Stimulated activated CD4-positive, alpha-beta T cell treated with anti-CD3 and anti-CD28 coated beads, Interleukin-12 subunit alpha, Interleukin-12 subunit beta, amount 100 ng/mL, for 48 hours (primary cell): ENCODE measurements at regions not wholly inside any gene's neighbourhood (a gene's known extent, or its start where the extent isn't known, plus 50 kb on each side); places are given as distances from the start of the nearest gene placed in this dataset.

ENCODE experiments used
- DNase-seq, 3 donors: peaks; one replicate each; pipeline ENCODE4 v3.0.0-alpha.2; 2020; ENCODE audit warnings: low read depth in 2 of 3, low spot score in 1 of 3

DNA sequence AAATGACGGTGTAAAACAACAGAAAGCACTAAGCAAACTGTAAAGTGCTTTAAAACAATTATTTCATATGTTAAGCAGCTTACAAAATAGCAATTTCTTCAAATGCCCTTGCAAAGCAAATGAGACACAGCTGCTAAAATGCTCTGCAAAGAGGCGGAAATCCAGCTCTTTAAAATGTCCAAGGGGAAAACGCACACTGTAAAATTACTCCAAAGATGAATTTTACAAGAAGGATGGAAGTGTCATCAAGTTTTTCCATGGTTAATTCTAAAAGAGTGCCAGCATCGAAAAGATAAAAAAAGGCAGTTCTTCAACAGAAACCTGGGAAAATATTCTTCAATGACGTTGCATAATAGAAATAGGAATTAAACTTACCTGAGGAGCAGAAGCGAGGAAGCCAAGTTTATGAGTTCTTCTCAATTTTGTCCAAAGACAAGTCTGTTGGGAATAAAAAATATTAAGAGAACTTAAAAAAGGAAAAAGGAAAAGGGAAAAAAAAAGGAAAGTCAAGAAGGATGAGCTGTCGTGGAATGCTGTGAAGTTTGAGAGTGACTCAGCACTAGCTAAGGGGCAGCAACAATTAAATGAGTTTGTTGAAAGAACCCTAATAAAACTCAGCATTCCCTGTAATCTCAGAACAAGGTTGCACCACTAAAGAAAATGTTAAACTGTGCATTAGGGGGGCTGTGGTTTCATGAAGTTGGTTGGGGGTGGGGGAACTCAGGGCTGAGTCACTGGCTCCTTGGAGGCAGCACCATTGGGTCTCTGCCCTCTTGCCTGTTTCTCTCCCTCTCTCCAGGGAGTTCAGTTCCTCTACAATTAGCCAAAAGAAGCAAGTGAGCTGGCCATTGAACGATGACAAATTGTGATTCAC is 64.2 kb upstream of the BLID start:
- no peak for DNase-seq

DNA sequence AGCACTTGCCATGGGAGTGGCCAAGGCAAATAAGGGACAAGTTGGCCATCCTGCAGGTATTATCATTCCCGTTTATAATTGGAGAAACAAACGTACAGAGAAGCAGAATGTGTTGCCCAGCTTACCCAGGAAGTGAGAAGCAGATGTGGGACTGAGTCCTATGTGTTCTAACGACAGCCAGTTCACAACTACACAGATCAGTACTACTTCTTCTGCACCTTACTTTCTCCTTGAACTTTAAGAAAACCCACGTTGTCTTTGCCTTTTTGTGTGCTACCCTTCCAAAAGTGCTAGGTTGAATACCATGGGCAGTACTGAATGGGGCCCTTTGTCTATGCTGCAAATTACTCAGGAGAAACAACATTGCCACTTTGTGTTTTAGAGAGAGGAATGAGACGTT is 62.8 kb upstream of the BLID start:
- DNase-seq = no peak

DNA sequence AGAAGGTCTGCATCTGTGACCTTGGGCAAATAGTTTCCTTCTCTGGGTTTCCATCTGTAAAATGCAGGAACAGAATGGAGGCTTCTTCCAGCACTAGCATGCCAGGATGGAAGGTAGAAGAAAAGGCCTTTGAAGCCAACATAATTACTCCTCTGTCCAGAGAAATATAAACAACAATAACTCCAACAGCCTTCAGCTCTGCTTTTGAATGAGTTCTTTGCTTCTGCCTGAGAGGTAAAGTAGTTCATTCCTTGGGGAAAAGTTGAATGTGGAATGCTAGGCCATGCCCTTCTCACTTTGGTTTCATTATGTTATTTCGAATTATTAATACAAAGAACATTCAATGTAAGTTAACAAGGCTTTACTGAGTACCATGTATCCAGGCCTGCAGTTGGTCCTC is 61.2 kb upstream of the BLID start:
- DNase-seq = no peak

DNA sequence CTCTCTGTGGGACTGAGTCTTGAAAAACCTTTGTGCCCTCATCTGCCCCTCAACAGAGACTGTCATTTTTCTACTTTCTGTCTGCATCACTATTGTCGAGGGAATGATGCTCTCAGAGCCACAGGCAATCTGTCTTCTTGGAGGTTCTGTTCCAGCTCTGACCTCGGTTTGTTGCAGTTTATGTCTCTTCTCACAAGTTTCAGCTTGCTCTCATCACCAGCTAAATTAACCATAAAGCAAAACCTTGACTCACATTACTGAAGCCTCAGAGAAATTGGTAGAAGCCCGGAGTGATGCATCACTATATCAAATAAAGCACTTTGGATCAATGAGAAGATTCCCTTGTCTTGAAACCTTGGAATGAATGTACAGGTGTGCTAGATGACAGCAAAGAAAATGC is 60.6 kb upstream of the BLID start:
- DNase-seq = no peak

DNA sequence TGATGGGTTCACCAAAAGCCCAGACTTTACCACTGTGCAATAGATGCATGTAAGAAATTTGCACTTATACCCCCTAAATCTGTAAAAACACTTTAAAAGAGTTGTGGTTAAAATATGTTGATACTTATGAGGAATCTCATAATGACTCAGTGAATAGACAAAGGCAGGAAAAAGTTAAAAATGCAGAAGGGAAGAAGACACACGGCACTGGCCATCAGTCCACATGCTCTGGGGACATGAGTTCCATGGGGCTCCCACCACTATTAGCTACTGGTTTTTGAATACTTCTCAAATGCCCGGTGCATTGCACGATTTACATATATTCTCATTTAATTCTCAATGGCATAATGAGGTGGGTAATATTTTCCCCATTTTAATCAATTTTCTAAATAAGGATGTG is 59.3 kb upstream of the BLID start:
- no peak for DNase-seq

DNA sequence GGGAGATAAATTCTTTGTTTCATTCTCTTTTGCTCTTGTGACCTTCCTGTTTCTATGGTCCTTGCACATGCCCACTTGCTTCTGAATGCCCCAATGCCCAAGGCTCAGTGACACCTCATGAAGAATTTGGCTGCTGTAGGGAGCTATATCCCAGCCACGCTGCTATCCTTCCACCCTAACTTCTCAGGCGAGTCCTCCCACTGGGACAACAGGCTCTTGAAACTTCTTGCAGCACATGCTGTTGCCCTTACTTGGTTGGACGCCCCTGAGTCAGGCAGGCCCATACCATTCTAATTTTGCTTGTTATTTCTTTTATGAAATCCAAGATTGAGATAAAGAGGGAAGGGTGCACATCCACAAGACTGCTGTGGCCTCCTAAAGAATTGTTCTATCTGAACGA is 57.6 kb upstream of the BLID start:
- no peak for DNase-seq

DNA sequence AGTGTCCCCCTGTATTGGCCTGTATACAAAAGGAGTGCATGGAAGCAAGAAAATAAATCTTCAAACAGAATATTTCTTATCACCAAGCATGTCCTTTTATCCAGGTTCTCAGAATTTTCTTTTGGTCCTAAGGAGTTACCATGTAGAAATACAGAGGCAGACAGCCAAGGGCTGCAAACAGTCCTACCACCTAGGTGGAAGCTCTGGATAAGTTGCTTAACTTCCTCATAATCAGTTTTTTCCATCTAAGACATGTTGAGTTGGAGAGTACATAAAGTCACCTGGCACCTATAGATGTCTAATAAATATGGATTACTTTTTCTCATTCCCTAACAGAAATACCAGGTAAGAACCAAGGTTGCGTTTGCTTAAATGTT is 57.0 kb upstream of the BLID start:
- no peak for DNase-seq

DNA sequence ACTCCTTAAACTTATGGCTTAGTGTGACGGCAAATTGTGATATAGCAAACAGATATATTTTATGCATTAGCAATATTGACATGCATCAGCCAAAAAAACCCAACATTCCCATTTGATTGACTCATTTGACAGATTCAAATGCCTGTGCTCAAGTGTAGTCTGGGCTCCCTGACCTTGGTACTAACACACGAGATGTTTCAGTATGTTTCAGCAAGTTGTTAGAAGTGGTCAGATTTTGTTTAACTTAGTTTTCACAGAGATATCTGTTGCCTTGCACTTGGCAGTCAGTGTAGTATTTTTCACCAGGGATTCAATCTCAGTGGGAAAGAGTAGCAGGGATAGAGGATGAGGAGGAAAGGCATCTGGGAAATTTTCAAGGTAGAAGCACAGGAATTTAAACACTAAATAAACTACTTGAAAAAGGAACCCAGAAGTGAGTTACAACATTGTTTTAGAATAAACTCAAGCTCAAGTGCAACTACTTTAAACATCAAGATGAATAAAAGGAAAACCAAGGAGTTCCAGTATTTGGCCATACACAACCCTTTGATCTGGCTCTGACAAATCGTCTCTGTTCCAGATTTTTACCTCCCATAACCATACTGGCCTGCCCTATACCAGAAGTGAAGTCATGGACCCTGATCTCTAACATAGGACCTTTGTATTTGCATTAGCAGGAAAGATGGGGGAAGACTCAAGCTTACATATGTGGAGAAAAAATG is 56.5 kb upstream of the BLID start:
- DNase-seq = no peak

DNA sequence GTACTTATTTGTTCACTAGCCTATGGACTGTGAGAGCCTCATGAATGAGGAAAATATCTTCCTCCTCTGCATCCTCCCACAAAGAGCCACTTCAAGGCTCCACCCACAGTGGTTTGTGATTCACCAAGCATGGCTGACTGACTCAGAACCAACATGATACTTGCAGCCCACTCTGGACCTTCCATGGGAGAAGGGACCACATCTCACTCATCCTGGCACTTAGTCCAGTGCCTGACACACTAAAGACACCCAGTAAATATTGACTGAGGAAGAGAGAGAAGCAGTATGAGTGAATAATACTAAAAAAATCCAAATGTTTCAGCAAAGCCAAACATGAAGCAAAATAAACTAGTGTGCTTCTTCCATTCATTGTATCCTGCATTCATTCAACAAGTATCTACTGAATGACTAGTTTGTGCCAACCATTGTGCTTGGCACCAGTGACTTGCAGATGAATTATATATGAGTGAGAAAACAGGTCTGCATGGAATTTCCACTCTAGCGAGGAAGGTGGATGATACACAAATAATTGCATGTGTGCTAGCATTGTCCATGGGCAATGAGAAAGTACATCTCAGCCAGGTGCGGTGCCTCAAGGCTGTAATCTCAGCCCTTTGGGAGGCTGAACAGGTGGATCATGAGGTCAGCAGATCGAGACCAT is 54.9 kb upstream of the BLID start:
- DNase-seq = no peak

DNA sequence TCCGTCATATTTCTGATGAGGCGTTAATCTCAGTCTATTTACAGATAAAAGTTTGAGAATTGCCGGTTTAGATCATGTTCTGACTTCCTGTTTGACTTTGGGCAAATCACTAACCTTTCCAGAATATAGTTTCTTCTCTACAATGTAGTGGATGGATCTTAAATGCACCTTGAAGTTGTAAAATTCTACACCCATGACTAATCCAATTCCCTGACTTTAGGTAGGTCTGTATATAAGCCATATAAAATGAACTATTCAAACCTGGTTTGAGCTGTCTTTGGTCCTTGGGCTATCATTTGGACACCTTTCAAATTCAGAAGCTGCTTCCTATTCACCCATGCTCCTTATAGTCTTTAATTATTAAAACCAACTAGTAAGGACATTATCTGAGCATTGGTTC is 52.2 kb upstream of the BLID start:
- DNase-seq = no peak

DNA sequence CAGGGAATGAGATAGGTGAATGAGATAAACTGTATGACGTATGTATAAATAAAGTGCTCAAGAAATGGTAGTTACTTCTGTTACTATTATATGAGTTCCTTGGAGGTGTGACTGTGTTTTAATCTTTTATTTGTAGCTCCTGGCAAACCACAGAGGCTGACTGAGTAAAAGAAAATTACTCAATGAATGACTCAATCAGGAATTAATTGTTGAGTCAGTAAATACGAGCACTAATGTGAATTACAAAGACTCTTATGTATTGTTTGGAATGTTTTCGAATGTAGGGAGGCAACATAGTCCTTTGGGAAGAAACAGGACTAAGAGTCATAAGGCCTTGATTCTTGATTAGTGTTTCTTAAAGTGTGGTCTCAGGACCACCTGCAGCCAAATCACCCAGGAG is 51.1 kb upstream of the BLID start:
- no peak for DNase-seq

DNA sequence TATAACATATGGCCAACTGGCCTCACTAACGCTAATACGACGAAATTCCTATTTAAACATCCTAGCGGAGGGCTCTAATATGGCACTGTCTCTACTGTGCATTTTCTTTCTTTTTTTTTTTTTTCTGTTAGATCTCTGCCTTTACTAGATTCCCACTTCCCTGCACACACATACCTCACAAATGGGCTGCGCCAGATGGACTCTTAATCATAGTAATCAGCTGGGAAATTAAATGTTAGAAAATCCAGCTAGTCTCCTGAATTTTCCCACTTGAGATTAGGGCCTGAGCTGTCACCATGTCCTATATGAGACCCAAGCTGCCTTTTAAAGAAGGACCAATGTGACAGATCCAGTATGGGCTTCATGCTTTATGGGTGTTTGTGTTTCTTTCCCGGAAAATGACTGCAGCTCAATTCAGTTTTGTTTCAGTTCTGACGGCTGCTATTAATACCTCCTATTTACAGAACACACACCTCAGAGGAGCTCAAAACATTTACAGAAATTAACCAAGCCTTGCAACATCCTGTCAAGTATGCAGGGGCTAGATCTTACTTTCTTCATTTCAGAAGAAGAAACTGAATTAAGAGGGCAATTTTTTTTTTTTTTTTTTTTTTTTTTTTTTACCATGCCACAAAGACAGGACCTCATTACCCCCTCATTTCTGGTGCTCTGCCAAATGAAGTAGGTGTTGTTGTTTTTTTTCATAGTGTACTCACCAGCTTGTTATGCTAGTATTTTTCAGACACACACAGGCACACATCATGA is 49.8 kb upstream of the BLID start:
- no peak for DNase-seq
